Effector memory CD8-positive, alpha-beta T cell (primary cell): ENCODE measurements at regions not wholly inside any gene's neighbourhood (a gene's known extent, or its start where the extent isn't known, plus 50 kb on each side); places are given as distances from the start of the nearest gene placed in this dataset.

Source experiments
- ATAC-seq: fragments of 150-1000 bp; cut with Tn5 transposase; replicated peaks from 2 replicates; pipeline ENCODE4 v1.10.0; 2021; ENCODE audit warnings: mild to moderate bottlenecking, moderate library complexity
- DNase-seq, 3 experiments: peaks; one replicate each; pipeline ENCODE4 v3.0.0; 2021
- H3K27ac Mint-ChIP-seq, 2 donors: one replicate each; pipeline ENCODE4 v1.8.0; 2022; ENCODE audit warnings: mild to moderate bottlenecking in 2 of 2, mixed read lengths in 2 of 2, moderate library complexity in 2 of 2
- H3K27me3 Mint-ChIP-seq, 2 donors: one replicate each; pipeline ENCODE4 v1.8.0; 2022; ENCODE audit warnings: mixed read lengths in 2 of 2
- H3K36me3 Mint-ChIP-seq: one replicate; pipeline ENCODE4 v1.8.0; 2022; ENCODE audit warnings: mild to moderate bottlenecking, moderate library complexity, mixed read lengths; ENCODE audit not compliant: insufficient read depth
- H3K4me1 Mint-ChIP-seq, 2 donors: one replicate each; pipeline ENCODE4 v1.8.0; 2022; ENCODE audit warnings: low read depth in 2 of 2, mixed read lengths in 2 of 2
- H3K4me3 Mint-ChIP-seq, 2 donors: one replicate each; pipeline ENCODE4 v1.8.0; 2022; ENCODE audit warnings: mild to moderate bottlenecking in 2 of 2, mixed read lengths in 2 of 2, moderate library complexity in 2 of 2
- H3K9me3 Mint-ChIP-seq, 2 donors: one replicate each; pipeline ENCODE4 v1.8.0; 2022; ENCODE audit warnings: mixed read lengths in 2 of 2

DNA sequence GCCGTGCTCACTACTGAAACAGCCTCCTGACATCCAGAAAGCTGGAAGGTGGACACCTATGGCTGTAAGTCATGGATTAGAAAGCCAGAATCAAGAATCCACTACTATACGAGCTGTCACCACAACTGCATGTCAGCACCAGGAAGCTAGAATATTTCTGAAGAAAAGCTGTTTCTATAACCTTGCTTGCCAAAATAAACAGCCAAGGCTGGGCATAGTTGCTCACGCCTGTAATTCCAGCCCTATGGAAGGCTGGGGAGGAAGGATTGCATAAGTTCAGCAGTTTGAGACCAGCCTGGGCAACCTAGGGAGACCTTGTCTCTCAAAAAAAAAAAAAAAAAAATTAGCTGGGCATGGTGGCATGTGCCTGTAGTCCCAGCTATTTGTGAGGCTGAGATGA is 96.3 kb upstream of the GAREM1 start:
- no peak for ATAC-seq

GRCh38 chr18:32553640-32554365 is 83.1 kb upstream of the GAREM1 start:
- Mint-ChIP-seq H3K27ac (no peak overlapping the region), H3K4me3 (no peak overlapping the region), H3K4me1 (peaks cover 0 to 1% of the 10 kb centered on the region in 2 donors), H3K9me3 (no peaks in the 10 kb centered on the region), H3K36me3 (no peaks in the 10 kb centered on the region), H3K27me3 (peaks cover 19 to 22% of the 10 kb centered on the region in 2 donors)
- no peak for DNase-seq
- no peak for ATAC-seq

More for the DNA sequence above, 96.3 kb upstream of the GAREM1 start:
- DNase-seq: no peak
- no peaks in the 10 kb centered on the region for H3K4me1 Mint-ChIP-seq
- H3K4me3 Mint-ChIP-seq: no peak overlapping the region
- no peaks in the 10 kb centered on the region for H3K36me3 Mint-ChIP-seq
- no peaks in the 10 kb centered on the region for H3K9me3 Mint-ChIP-seq
- no peak overlapping the region for H3K27ac Mint-ChIP-seq
- no peaks in the 10 kb centered on the region for H3K27me3 Mint-ChIP-seq

DNA sequence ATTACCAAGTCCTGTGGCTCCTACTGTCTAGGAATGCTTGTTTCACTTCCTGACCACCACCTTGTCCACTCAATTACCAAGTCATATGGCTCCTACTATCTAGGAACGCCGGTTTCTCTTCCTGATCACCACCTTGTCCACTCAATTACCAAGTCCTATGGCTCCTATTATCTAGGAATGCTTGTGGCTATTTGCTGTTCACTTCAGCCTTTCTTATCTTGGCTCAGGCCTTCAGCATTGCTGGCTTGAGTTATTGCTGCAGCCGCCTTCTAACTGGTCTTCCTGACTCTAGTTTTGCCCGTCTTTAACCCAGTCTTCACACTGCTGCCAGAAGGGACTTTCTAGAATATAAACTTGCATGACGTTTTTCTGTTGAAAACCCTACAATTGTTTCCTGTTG is 82.5 kb upstream of the GAREM1 start:
- peaks cover 22 to 24% of the 10 kb centered on the region in 2 donors for H3K27me3 Mint-ChIP-seq
- H3K4me3 Mint-ChIP-seq: no peak overlapping the region
- peaks cover 0 to 1% of the 10 kb centered on the region in 2 donors for H3K4me1 Mint-ChIP-seq
- H3K27ac Mint-ChIP-seq: no peak overlapping the region
- DNase-seq (no peak), ATAC-seq (no peak)
- H3K36me3 Mint-ChIP-seq: no peaks in the 10 kb centered on the region
- no peaks in the 10 kb centered on the region for H3K9me3 Mint-ChIP-seq

- Mint-ChIP-seq H3K36me3 (no peaks in the 10 kb centered on the region), H3K9me3 (no peaks in the 10 kb centered on the region), H3K4me1 (peaks cover 0 to 1% of the 10 kb centered on the region in 2 donors), H3K27ac (no peak overlapping the region), H3K4me3 (no peak overlapping the region), H3K27me3 (peaks cover 21 to 25% of the 10 kb centered on the region in 2 donors)
- DNase-seq: peak; percentile 36 to 46 (median 42)
- ATAC-seq: peak; percentile 62
Measured at GRCh38 chr18:32552421-32553030, 81.8 kb upstream of the GAREM1 start.

- peaks cover 0 to 1% of the 10 kb centered on the region in 2 donors for H3K4me1 Mint-ChIP-seq
- no peak for ATAC-seq
- no peaks in the 10 kb centered on the region for H3K36me3 Mint-ChIP-seq
- H3K4me3 Mint-ChIP-seq: no peak overlapping the region
- H3K9me3 Mint-ChIP-seq: no peaks in the 10 kb centered on the region
- DNase-seq: no peak
- peaks cover 17 to 27% of the 10 kb centered on the region in 2 donors for H3K27me3 Mint-ChIP-seq
- no peak overlapping the region for H3K27ac Mint-ChIP-seq
Measured at GRCh38 chr18:32550963-32551362, 80.3 kb upstream of the GAREM1 start.

- Mint-ChIP-seq H3K27ac (no peak overlapping the region), H3K9me3 (no peaks in the 10 kb centered on the region), H3K4me1 (peaks cover 0 to 1% of the 10 kb centered on the region in 2 donors), H3K4me3 (no peak overlapping the region), H3K27me3 (peaks cover 27 to 30% of the 10 kb centered on the region in 2 donors), H3K36me3 (no peaks in the 10 kb centered on the region)
- ATAC-seq (peak; percentile 62), DNase-seq (peak; percentile 7 to 9 (median 7))
Measured at GRCh38 chr18:32549248-32550110, 78.8 kb upstream of the GAREM1 start.

- H3K4me1 Mint-ChIP-seq: peaks cover 0 to 1% of the 10 kb centered on the region in 2 donors
- no peak overlapping the region for H3K27ac Mint-ChIP-seq
- H3K36me3 Mint-ChIP-seq: no peaks in the 10 kb centered on the region
- ATAC-seq (no peak), DNase-seq (no peak)
- no peak overlapping the region for H3K4me3 Mint-ChIP-seq
- no peaks in the 10 kb centered on the region for H3K9me3 Mint-ChIP-seq
- H3K27me3 Mint-ChIP-seq: peaks cover 27 to 30% of the 10 kb centered on the region in 2 donors
Measured at GRCh38 chr18:32548688-32549087, 78.0 kb upstream of the GAREM1 start.

DNA sequence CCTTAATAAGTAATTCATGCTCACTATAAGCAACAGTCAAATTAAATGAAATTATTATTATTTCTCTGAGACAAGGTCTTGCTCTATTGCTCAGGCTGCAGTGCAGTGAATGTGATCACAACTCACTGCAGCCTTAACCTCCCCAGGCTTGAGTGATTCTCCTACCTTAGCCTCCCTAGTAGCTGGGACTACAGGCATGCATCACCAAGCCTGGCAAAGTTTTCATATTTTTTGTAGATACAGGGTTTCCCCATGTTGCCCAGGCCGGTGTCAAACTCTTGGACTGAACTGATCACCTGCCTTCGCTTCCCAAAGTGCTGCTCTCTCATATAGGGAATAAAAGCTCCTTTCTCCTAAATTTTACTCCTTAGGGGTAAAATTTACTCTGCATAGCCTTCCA is 74.9 kb upstream of the GAREM1 start:
- Mint-ChIP-seq H3K27me3 (peaks cover 21 to 31% of the 10 kb centered on the region in 2 donors), H3K36me3 (no peaks in the 10 kb centered on the region), H3K9me3 (no peaks in the 10 kb centered on the region), H3K4me3 (no peak overlapping the region), H3K27ac (no peak overlapping the region), H3K4me1 (no peaks in the 10 kb centered on the region)
- ATAC-seq (no peak), DNase-seq (no peak)

GRCh38 chr18:32544088-32544487 is 73.4 kb upstream of the GAREM1 start:
- Mint-ChIP-seq H3K4me3 (no peak overlapping the region), H3K9me3 (no peaks in the 10 kb centered on the region), H3K27ac (no peak overlapping the region), H3K4me1 (no peaks in the 10 kb centered on the region), H3K36me3 (no peaks in the 10 kb centered on the region), H3K27me3 (peaks cover 23 to 31% of the 10 kb centered on the region in 2 donors)
- DNase-seq: no peak
- no peak for ATAC-seq

DNA sequence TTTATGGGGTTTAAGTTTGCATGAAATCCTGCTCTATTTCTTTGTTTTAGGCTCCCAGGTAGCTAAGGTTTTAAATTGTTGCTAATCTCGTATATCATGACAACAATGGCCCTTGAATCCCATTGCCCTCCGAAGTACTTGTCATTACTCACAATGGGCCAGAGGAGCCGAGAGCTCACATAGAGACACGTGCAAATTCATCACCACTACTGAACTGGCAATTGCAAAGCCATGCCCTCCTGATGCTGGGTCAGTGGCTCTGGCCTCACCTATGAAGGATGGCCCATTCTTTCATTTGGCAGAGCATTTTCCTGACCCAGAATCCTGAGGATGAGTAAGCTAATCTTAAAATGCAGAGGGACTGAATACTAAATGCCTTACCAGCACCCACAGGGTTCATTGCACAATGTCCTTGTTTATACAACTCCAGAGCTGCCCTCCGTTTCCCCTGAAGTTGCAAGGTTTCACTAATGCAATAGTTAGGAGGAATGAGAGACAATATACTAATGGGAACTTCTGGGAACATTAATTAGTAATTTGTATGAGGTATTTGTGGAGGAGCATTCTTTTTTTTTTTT is 71.6 kb upstream of the GAREM1 start:
- peaks cover 16 to 31% of the 10 kb centered on the region in 2 donors for H3K27me3 Mint-ChIP-seq
- no peak for ATAC-seq

DNA sequence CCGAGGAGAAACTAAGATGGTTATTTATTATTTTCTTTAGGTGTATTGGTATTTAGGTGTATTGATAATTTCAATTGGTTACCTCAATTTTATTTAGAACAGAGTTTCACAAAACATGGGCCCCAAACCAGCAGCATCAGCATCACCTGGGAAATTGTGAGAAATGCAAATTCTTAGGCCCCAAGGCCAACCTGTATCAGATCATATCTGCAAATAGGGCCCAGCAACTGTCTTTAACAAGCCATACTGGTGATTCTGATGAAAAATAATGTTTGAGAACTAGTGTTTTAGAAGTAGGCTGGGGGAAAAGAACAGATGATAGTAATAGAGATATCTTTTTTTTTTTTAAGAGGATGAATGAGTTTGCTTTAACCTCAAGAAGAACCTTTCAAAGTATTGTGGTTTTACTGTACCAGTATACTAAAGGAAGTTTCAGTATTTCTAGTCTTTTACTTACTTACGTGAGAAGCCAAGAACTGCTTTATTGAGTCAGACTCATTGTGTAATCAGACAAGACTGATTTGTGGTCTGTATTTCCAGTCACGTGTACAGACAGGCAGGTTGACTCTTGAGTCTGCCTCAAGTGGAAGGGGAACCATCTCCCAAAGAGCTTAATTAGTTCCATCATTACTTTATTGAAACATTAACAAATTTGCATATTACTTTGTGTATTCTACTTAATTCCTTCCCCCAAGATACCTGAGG is 60.4 kb upstream of the GAREM1 start:
- Mint-ChIP-seq H3K4me1 (no peaks in the 10 kb centered on the region), H3K36me3 (no peaks in the 10 kb centered on the region), H3K27ac (no peak overlapping the region), H3K4me3 (no peak overlapping the region), H3K27me3 (peaks cover 0 to 4% of the 10 kb centered on the region in 2 donors), H3K9me3 (no peaks in the 10 kb centered on the region)
- no peak for DNase-seq
- no peak for ATAC-seq

More for the DNA sequence above, 71.6 kb upstream of the GAREM1 start:
- no peak for DNase-seq
- Mint-ChIP-seq H3K27ac (peak overlapping the region in 1 of 2 donors; percentile 51), H3K4me1 (no peaks in the 10 kb centered on the region), H3K9me3 (no peaks in the 10 kb centered on the region), H3K4me3 (no peak overlapping the region), H3K36me3 (no peaks in the 10 kb centered on the region)

DNA sequence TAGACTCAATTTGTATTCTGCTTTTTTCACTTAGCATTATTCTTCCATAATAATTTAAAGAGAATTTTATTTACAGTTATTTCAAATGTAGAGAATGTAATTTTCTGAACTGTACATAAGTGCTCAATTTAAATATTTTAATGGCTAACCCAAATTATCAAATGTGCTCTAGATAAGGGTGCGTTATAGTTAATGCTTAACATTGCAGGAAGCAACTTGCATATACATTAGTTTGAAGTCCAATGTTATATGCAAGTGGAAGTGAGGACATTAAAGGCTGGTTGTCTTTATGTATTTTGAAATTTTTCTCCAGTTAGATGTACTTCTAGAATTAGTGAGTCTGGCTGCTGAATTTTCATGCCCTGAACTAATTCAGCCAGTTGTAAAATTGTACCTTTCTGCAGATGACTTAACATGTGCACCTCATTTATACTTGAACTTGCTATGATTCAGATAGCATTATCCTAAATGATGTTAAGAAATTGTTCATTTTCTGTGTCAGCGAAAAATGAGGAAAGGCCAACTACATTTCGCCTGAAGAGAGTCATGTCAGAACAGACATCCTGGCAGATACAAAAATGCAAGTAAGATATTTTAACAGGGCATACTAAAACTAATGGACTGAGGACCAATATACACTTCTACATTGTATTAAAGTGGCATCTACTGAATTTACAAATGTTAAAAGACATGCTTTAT is 59.2 kb upstream of the GAREM1 start:
- H3K27me3 Mint-ChIP-seq: peaks cover 0 to 4% of the 10 kb centered on the region in 2 donors
- no peak for DNase-seq
- ATAC-seq: no peak
- H3K36me3 Mint-ChIP-seq: no peaks in the 10 kb centered on the region
- no peaks in the 10 kb centered on the region for H3K9me3 Mint-ChIP-seq
- H3K27ac Mint-ChIP-seq: no peak overlapping the region
- no peak overlapping the region for H3K4me3 Mint-ChIP-seq
- no peaks in the 10 kb centered on the region for H3K4me1 Mint-ChIP-seq
